Kidney tubule cell (primary cell): ENCODE measurements at regions not wholly inside any gene's neighbourhood (a gene's known extent, or its start where the extent isn't known, plus 50 kb on each side); places are given as distances from the start of the nearest gene placed in this dataset.

Experiments used
- DNase-seq: peaks from one replicate; pipeline ENCODE4 v3.0.0-alpha.2; 2018; ENCODE audit warnings: low spot score

DNA sequence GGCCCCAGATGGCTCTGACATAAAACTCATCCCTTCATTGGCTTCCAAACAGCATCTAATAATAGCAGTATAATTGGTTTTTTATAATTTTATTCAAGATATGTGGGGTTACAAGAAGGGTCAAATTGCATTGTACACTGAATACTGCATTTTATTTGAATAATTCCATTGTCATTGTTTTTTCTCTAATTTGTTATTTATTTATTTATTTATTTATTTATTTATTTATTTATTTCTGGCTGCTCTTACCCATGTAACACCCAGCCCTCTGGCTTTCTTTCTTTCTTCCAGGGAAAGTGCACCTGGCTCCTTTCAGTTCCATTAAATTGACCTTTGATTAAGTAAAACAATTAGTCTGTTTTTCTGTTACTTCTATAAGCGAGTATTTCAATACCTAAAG, 210.1 kb downstream of the CDH9 start:
- no peak for DNase-seq

DNA sequence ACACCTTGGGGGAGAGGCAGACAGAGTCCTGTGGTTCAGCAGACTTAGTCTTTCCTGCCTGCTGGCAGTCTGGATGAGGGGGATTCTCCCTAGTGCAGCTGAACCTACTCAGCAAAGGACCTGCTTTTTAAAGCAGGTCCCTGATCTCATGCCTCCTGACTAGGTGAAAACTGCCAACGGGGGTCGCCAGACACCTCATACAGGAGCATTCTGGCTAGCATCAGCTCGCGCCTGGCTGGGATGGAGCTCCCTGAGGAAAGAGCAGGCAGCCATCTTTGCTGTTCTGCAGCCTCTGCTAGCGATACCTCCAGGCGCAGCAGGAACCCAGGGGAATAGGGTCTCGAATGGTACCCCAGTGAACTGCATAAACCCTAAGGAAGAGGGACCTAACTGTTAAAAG, 225.2 kb downstream of the CDH9 start:
- no peak for DNase-seq

DNA sequence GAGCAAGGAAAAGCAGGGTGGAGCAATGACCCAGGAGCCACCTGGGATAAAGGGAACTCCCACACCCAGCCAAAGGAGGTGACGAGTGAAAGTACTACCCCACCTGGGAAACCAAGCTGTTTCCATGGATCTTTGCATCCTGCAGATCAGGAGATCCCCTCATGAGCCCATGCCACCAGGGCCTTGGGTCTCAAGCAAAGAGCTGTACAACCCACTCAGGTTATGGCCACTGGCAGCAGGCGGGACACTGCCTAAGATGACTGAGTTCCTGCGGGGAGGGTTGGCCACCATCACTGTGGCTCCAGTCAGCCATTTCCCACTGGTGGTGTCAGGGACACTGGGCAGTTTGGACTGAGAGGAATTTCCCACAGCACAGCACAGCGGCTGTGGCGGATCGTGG, 225.7 kb downstream of the CDH9 start:
- DNase-seq, result no peak

DNA sequence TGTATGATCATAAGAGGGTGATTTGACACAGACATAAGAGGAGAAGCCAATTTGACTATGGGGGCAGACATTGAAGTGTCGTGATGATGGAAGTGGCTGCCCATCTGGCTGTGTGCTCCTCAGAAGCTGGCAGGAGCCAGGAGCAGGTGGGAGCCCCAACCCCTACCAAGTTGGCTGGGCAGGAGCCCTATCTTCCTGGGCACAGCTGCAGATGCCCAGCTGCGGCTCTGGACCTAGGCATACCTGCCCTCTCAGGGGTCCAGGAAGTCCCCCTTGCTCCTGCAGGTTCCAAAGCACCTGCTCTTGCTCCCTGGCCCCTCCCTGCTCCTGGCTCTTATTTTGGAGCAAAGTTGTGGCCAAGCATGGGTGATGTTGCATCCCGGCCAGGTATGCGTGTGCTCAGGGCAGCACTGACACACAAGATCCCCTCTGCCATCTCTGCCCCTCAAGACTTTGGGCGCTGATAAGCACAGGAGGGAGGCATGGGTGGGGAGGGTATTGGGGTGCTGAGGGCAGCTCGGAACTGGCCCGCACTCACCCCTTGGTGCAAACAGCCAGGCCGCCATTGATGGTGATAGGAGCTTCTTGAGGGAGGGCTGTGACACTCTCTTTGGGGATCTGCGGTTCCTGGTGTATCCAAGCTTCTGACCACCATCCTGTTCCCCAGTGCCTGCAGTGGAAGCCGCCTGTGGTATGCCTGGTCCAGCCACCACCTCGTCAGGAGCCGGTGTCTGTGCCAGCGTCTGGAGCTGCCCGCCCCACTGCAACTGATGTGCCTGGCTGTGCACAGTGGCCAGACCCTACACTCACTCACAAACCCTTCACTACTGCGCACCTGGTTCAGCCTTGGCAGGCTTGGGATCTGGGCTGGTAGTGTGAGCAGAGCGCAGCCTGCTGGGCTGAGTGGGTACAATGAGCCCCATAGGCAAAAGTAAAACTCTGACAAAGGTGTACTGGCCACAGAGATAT, 230.9 kb downstream of the CDH9 start:
- DNase-seq, result no peak

DNA sequence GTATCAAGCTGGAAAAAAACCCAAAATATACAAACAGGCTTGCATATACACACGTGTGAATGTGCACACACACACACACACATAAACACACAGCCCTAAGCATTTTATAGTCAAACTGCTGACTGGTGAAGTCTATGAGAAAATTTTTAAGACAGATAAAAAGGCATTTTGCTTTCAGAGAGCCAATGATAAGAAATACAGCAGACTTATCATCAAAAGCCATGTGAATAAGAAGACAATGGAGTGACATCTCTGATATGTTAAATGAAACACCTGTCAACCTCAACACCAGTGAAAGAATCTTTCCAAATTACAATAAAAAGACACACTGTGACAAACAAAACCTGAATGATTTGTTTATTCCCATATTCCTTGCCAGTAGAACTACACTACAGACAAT, 233.3 kb downstream of the CDH9 start:
- DNase-seq, result no peak

DNA sequence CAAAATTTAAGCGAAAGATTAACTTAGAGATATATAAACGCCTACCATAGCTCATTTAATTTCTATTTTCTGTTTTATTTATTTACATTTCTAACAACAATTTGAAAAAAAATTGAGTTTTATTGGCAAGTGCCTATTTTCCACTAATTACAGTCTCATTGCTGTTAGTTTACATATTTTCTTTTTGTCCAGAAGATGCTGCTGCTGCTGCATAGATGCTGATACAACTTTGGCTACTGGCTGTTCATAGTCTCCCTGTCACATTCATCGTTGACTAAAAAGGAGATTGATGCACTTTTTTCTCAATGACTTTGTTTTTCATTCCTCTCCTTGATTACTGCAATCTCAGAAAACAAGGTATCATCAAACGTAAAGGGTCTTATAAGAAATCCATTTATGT, 235.4 kb downstream of the CDH9 start:
- DNase-seq, result no peak

DNA sequence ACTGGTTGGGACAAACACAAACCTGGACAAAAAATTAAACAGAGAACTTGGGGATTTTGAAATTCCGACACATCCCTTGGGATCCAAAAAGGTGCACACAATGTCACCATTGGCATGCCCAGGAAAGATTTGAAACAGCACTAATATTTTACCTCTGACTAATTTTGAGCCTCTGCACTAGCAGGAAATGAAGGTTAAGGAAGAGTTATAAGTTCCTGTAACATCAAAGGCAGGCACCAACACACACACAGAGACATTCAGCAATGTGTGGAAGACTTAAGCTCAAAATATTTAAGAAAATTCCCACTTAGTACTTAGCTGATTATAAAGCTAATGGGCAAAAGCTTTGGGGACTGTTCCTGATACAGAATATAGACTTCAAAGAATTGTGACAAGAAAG, 247.0 kb downstream of the CDH9 start:
- DNase-seq, result peak; percentile 1

DNA sequence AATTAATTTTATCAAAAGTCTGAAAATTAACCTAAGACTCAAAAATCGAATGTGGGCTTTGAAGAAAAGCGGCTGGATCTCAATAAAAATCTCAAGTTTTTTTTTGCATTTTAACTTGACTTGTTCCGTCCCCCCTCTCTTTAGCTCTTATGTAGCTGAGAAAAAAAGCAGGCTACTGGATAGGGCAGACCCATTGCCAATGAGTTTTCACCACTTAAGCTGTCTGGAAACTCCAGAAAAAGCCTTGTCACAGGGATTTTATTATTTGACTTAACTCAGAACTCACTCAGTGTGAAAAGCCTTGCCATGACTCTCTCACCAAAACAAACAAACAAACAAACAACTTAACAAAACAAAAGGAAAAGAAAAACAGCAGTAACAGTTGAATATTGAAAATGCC, 247.4 kb downstream of the CDH9 start:
- no peak for DNase-seq

DNA sequence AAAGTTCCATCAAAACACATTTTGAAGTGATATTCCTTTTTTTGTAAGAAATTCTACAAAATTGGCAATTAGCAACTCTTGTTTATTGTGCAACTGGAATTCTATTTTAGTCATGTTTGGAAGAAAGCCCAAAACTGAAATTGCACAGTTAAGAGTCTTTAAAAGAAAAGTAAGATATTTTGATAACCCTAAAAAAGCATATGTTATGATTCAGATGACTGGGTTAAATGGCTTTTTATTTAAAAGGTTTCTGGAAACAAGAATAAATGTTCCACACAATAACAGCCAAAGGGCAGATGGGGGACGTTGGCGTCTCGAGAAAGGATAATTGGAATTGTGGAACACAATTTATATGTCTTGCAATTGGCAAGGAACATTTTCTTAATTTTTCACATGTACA, 275.2 kb downstream of the CDH9 start:
- DNase-seq, result no peak

DNA sequence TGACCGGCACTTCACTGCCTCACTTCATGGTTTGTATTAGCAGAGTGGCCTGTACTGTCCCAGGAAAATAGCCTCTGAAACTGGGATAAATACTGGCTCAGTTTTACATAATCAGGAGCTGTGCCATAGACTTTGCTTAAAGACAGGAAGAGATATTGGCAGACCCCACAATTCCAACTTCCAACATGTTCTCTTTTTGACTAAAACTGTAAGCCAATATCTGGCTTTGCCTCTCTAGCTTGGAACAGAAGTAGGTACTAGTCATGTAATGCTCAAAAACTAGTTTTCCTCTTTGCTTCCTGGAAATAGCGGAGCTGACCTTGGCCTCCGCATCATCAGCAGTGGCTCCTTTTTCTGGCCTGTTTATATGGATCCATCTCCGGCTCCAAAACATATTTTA, 276.9 kb downstream of the CDH9 start:
- no peak for DNase-seq

DNA sequence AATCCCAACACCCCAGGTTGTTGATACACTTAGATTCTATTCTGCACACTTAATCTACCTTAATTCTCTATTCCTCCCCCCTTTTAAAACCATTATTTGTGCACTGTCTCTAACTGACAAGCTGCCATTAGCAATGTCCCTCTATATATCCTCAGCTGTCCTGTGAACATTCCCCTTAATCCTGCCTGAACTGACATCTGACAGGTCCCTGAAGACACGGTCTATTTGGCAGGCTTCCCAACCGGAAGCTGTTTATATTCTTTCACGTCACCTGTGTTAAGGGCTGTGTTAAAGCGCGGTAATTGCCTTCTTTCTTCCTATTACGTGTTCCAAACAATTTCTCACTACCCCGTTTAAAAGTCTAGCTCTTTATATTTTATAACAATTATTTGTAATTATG, 277.3 kb downstream of the CDH9 start:
- DNase-seq, result no peak

DNA sequence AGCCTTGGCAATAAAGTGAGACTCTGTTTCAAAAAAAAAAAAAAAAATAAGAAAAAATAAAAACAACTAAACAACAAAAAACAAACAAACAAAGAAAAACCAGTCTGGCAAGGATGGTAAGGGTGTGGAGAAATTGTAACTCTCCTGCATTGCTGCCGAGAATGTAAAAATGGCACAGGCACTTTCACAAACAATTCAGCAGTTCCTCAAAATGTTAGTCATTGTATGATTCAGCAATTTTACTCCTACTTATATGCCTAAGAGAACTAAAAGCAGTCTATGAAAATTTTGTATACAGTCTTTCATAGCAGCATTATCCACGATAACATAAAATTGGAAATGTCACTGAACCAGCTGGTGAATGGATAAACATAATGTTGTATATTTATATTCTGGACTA, 280.4 kb downstream of the CDH9 start:
- no peak for DNase-seq

DNA sequence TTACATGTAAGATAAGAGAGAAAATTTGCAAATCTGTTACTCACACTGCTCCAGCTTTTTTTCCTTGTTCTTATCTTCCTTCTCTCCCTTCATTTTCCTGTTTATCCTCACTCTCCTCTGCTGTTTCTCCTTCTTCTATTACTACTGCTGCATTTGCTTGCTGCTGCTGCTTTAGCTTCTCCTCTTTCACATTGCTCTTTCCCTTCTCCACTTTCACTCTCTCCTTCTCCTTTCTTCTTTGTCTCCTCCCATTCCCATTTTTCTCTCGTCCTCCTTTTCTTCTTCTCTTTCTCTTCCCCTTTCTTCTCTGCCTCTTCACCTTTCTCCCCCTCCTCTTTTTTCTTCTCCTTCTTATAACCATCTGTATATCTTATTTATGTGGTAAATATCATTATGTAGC, 288.6 kb downstream of the CDH9 start:
- no peak for DNase-seq

DNA sequence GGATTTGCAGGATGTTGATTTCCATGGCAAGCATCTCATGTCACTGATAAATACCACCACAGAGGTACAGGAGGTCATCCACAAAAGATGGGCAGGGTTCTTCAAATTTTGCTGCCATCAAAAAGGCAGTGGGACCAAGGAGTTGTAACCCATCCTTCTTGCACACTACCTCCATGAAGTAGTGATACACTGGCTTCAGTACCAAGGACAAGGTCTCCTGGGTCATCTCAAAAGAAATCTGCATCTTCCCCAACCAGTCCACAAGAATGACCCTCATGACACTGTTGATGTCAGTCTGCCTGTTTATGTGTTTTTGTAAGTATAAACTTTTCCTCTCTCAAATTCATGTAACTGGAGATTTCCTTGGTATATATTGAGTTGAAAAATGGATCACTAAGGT, 298.2 kb downstream of the CDH9 start:
- DNase-seq, result no peak

DNA sequence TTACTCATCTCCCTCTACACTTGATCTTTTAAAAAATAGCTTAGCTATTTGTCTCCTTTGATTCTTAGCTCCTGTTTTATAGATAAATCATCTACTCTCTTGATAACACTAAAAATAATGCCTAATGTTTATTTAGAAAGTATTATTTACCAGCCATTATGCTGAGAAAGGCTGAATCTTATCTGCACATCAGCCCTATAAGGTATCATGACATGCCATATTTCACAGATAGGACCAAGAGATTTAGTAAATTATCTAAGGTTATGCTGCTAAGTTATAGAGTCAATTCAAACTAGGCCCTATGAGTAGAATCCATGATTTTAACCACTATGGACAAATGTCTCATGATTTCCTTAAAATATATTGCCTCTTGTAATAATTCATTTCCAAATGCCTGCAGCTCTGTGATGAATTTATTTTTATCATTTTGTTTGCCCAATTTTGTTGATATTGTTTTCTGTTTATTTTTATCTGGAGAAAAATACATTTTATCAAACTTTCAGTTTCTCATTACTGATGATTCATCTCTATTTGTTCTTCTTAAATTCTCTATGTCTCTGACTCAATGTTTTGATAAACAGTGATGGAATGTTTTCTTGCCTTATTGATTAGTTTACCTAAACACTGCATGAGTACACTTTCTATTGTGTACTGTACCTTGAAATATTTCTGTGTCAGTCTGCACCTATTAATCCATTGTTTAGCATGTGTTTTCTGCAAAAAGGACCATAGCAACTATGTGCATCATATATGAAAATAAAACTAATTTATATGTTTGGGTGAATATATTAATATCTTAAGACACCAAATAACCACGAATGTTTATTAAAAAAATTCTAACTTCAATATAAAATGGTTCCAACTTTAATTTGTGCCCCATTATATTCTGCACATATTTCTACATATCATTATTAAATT, 300.8 kb downstream of the CDH9 start:
- DNase-seq, result no peak

DNA sequence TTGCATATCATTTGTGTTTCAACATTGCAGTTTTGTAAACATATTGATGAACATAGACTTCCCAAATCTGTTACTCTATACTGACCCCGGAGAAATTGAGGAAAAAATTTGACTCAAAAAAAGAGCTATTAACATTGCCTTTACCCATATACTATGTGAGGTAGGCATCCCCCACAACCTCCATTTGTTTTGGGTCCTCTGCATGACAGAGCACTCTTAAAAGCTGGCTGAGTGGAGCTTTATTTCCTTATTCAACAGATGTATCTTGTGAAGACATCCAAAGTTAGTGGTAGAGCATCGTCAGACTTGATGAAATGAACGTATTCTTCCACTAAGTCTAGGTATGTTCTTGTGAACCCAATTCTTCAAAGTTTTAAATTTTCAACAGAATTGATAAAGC, 310.5 kb downstream of the CDH9 start:
- no peak for DNase-seq

DNA sequence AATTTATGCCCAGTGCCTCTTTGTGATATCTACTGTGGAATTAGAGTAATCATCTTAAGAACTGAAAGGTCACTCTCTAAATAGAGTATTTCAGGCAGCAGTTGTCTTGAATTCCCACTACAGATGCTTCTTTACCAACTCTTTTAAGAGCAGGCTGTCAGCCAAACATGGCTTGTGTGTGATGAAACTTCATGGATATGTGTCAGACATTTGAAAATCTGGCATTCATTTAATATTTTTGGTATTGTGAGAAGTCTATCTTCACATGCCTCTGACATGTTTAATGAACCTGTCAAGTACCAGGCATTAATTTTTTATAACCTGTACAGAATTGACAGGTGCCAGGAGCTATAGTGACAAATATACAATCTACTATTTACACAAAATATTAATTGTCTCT, 318.6 kb downstream of the CDH9 start:
- no peak for DNase-seq

DNA sequence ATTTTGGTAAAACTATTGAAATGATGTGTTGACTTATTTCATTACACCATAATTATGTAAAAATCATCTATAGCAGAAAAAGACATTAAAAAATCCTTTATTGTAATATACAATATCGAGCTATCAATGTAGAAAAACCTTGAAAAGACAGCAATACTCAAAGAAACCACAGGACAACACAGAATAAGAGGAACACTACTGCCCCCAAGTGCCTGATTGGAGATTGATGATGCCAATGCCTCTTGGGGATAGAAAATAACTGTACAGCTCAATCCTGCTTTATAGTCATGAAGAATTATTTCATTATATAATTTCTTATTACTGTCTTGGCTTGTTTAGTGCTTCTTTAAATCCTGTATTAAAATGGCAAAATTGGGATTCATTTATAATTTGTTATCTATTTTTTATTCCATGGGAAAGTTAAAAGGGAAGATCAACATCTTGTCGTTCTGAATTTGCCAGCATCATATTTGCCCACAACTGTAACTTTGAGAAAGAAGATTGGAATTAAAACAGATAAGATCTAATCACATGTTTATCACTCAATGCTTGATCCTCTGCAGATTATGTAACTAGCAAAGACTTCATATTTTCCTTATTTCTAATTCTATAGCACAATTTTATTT, 337.5 kb downstream of the CDH9 start:
- DNase-seq, result peak; percentile 17

DNA sequence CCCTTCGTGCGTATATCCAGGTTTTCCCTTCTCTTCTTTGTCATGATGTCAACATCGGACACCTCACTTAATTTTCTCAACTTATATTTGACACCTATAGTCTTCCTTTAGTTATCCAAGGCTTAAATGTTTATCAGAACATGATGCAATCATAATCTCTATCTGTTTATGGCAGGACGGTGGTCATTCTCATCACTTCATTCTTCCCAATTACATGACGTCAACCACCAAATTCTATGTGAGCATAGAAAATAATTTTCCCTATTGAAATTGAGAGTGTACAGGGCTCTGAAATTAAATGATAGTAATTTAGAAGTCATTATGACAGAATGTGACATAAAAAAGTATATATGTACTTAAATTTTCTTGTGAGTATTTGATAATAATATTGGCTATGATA, 345.4 kb downstream of the CDH9 start:
- no peak for DNase-seq

DNA sequence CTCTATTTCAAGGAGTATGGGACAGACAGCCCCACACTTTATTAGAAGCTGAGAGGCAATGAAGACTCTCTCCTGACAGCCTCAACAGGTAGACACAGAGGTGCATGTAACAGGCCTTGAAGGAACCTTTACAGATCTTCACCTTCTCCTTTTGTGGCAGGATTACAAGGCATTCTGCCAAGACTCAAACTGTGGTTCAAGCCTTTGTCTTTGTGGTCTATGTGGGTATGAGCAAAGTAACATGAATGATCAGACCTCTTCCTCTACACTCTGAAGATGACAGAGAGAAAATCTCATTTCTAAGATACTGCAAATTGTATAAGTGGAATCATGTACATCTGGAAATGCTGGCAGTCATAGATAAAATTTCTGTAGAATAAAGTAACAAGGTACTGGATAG, 346.9 kb downstream of the CDH9 start:
- no peak for DNase-seq

DNA sequence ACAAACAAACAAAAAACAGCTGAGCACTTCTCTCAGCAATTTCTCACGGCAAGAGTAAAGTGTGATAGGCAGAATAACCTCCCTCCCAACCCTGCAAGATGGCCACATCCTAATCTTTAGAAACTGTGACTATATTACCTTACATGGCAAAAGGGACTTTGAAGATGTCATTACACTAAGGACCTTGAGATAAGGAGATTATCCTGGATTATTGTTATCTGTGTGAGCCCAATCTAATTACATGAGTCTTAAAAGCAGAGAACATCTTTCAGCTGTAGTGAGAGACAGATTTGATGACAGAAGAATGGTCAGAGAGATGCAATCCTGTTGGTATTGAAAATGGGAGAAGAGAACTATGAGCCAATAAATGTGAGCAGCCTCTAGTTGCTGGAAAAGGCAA, 347.9 kb downstream of the CDH9 start:
- no peak for DNase-seq

DNA sequence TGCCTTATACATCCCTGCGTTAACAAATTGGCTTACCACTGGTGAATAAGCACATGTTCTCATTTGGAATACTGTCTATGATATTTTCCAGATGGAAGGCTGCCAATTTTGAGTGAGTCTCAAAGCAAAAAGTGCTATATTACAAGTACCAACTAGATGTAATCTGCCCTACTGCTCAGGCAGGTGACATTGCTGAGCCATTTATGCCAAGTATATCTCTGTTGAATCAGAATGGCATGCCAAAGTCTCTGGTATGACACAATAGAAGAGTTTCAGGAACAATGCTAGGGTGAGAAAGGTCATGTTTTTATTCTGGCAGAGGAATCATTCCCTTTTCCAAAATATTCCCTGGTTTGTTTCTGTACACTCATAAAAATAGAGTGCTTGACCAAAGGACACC, 356.5 kb downstream of the CDH9 start:
- no peak for DNase-seq

DNA sequence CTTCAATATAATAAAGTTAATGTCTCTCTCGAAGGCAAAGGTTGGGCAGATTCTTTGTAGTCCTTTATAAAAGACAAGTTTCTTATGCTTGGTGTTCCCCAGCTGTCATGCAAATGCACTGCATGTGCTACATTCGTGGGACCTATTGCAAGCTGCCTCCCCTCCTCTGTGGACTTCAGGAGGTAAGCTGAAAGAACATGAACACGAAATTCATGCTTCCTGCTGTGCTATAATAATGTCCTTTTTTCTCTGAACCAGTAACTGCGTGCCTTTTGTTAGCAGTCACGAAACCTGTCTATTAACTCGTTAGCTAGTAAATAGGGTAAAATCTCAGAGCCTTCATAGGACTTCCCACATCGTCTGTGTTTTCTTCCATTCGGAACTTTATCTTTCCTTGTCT, 363.5 kb downstream of the CDH9 start:
- DNase-seq, result no peak
